ENCODE measurements at regions not wholly inside any gene's neighbourhood (a gene's known extent, or its start where the extent isn't known, plus 50 kb on each side); places are given as distances from the start of the nearest gene placed in this dataset.

DNA sequence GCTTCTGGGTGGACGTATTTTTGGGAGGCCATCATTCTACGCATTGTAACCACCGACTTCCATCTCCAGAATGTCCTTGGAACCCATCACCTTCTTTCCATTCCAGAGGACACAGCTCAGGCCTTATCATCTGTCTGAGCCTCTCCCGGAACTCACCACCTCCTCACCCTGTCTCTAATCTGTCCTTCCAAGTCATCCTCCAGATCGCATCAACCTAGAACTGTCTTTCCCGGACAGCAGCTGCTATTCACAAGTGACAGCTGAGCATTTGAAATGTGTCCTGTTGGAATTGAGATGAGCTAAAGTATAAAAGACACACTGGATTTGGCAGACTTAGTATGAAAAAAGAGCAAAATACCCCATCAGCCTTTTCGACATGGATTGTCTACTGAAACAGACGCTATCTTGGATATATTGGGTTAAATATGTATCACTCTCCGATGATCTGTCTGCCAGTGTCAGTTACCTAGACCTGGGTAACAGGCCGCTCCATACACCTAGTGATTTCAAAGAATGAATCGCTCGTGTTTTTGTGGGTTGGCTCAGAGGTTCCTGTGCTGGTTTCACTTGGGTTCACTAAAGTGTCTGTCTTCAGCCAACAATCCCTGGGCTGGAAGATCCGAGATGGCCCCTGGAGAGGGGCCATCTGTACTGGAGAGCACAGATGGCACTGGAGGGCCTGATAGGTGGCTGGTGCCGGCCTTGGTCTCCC is 104.4 kb upstream of the RFLNA start:
- TF ChIP-seq, protein P1, sequence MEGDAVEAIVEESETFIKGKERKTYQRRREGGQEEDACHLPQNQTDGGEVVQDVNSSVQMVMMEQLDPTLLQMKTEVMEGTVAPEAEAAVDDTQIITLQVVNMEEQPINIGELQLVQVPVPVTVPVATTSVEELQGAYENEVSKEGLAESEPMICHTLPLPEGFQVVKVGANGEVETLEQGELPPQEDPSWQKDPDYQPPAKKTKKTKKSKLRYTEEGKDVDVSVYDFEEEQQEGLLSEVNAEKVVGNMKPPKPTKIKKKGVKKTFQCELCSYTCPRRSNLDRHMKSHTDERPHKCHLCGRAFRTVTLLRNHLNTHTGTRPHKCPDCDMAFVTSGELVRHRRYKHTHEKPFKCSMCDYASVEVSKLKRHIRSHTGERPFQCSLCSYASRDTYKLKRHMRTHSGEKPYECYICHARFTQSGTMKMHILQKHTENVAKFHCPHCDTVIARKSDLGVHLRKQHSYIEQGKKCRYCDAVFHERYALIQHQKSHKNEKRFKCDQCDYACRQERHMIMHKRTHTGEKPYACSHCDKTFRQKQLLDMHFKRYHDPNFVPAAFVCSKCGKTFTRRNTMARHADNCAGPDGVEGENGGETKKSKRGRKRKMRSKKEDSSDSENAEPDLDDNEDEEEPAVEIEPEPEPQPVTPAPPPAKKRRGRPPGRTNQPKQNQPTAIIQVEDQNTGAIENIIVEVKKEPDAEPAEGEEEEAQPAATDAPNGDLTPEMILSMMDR (optimal IDR thresholded peaks at IDR 0.05 in 1 of 3, IDR thresholded peaks at IDR 0.05 in 1 of 3, conservative IDR thresholded peaks at IDR 0.05 in 1 of 3; ENCODE audit: extremely low read depth in 1 of 3, insufficient read depth in 2 of 3, low read length in 3 of 3), result no peak
- no peak for TF ChIP-seq EZH2 (IDR thresholded peaks at IDR 0.05; ENCODE audit: low read length)

Measured in keratinocyte (primary cell).